ENCODE measurements at regions not wholly inside any gene's neighbourhood (a gene's known extent, or its start where the extent isn't known, plus 50 kb on each side); places are given as distances from the start of the nearest gene placed in this dataset.

- Mint-ChIP-seq H3K4me1 (ENCODE audit: insufficient read depth, unreplicated experiment) (no peaks in the 10 kb centered on the region), H3K27me3 (ENCODE audit: insufficient read depth, unreplicated experiment) (no peaks in the 10 kb centered on the region)
- DNase-seq (ENCODE audit: unreplicated experiment) = no peak
Observed at GRCh38 chr13:82214341-82214740, 1667.9 kb downstream of the SLITRK1 start.

GRCh38 chr13:82206241-82206640, 1676.0 kb downstream of the SLITRK1 start:
- DNase-seq (ENCODE audit: unreplicated experiment) = no peak
- Mint-ChIP-seq H3K9me3 (ENCODE audit: unreplicated experiment) (peaks cover 6% of the 10 kb centered on the region), H3K27me3 (ENCODE audit: insufficient read depth, unreplicated experiment) (no peaks in the 10 kb centered on the region), H3K4me3 (ENCODE audit: unreplicated experiment) (no peak overlapping the region), H3K4me1 (ENCODE audit: insufficient read depth, unreplicated experiment) (no peaks in the 10 kb centered on the region), H3K27ac (ENCODE audit: low read depth, unreplicated experiment) (no peak overlapping the region), H3K36me3 (ENCODE audit: insufficient read depth, unreplicated experiment) (no peaks in the 10 kb centered on the region)
- ChIA-PET CTCF (interaction anchor here (0.6 kb wide), 1 partner anchor 91 kb away, joined by 3 read pairs; no protein-coding TSS in a partner anchor), POLR2A (interaction anchor here (1.1 kb wide), 1 partner anchor 13 kb away, joined by 3 read pairs; no protein-coding TSS in a partner anchor)
- intact Hi-C loops (cut with micrococcal nuclease) = no loop called here
- TF ChIP-seq CTCF (IDR thresholded peaks at IDR 0.05; ENCODE audit: unreplicated experiment) = no peak
- BruUV-seq (replicated peaks) = no TSS peak

More at GRCh38 chr13:82214341-82214740, 1667.9 kb downstream of the SLITRK1 start:
- CTCF ChIA-PET = no interaction called here
- POLR2A ChIA-PET = no interaction called here
- intact Hi-C loops (cut with micrococcal nuclease) = no loop called here
- no peak for TF ChIP-seq CTCF (IDR thresholded peaks at IDR 0.05; ENCODE audit: unreplicated experiment)
- H3K27ac Mint-ChIP-seq (ENCODE audit: low read depth, unreplicated experiment) = no peak overlapping the region
- no peak overlapping the region for H3K4me3 Mint-ChIP-seq (ENCODE audit: unreplicated experiment)
- no peaks in the 10 kb centered on the region for H3K36me3 Mint-ChIP-seq (ENCODE audit: insufficient read depth, unreplicated experiment)
- H3K9me3 Mint-ChIP-seq (ENCODE audit: unreplicated experiment) = peaks cover 19% of the 10 kb centered on the region
- BruUV-seq (replicated peaks) = no TSS peak

- POLR2A ChIA-PET = no interaction called here
- BruUV-seq (replicated peaks) = no TSS peak
- Mint-ChIP-seq H3K36me3 (ENCODE audit: insufficient read depth, unreplicated experiment) (no peaks in the 10 kb centered on the region), H3K4me1 (ENCODE audit: insufficient read depth, unreplicated experiment) (no peaks in the 10 kb centered on the region), H3K27ac (ENCODE audit: low read depth, unreplicated experiment) (no peak overlapping the region), H3K4me3 (ENCODE audit: unreplicated experiment) (no peak overlapping the region), H3K9me3 (ENCODE audit: unreplicated experiment) (peaks cover 6% of the 10 kb centered on the region), H3K27me3 (ENCODE audit: insufficient read depth, unreplicated experiment) (no peaks in the 10 kb centered on the region)
- CTCF ChIA-PET = no interaction called here
- DNase-seq (ENCODE audit: unreplicated experiment) = no peak
- intact Hi-C loops (cut with micrococcal nuclease) = no loop called here
- no peak for TF ChIP-seq CTCF (IDR thresholded peaks at IDR 0.05; ENCODE audit: unreplicated experiment)
Observed at GRCh38 chr13:82202398-82202797, 1679.9 kb downstream of the SLITRK1 start.

GRCh38 chr13:82196087-82196486, 1686.2 kb downstream of the SLITRK1 start:
- BruUV-seq (replicated peaks) = no TSS peak
- Mint-ChIP-seq H3K27ac (ENCODE audit: low read depth, unreplicated experiment) (no peak overlapping the region), H3K9me3 (ENCODE audit: unreplicated experiment) (no peaks in the 10 kb centered on the region), H3K27me3 (ENCODE audit: insufficient read depth, unreplicated experiment) (no peaks in the 10 kb centered on the region), H3K36me3 (ENCODE audit: insufficient read depth, unreplicated experiment) (no peaks in the 10 kb centered on the region), H3K4me1 (ENCODE audit: insufficient read depth, unreplicated experiment) (no peaks in the 10 kb centered on the region), H3K4me3 (ENCODE audit: unreplicated experiment) (no peak overlapping the region)
- TF ChIP-seq CTCF (IDR thresholded peaks at IDR 0.05; ENCODE audit: unreplicated experiment) = no peak
- ChIA-PET CTCF (no interaction called here), POLR2A (no interaction called here)
- no peak for DNase-seq (ENCODE audit: unreplicated experiment)
- intact Hi-C loops (cut with micrococcal nuclease) = no loop called here
